OCI-LY1 (cell line): ENCODE measurements at regions not wholly inside any gene's neighbourhood (a gene's known extent, or its start where the extent isn't known, plus 50 kb on each side); places are given as distances from the start of the nearest gene placed in this dataset.

Experiments
- CTCF ChIP-seq: fragments of 200-600 bp; sonication (generic), shearing (Covaris generic); IDR thresholded peaks from 2 replicates; pipeline ENCODE4 v1.5.1; 2017; ENCODE audit warnings: mild to moderate bottlenecking, antibody characterized with exemption, low read length, moderate library complexity, mixed read lengths
- EZH2 ChIP-seq: fragments of 200-600 bp; sonication (generic), shearing (Covaris generic); IDR thresholded peaks from 2 replicates; pipeline ENCODE4 v1.8.0; 2017; ENCODE audit warnings: borderline replicate concordance, mixed run types, mild to moderate bottlenecking, antibody characterized with exemption, low read length, moderate library complexity, mixed read lengths

- TF ChIP-seq CTCF = no peak
- TF ChIP-seq EZH2 = no peak
These were observed 217.0 kb downstream of the ADGRG6 start for GRCh38 chr6:142518761-142519160.
